ENCODE measurements at regions not wholly inside any gene's neighbourhood (a gene's known extent, or its start where the extent isn't known, plus 50 kb on each side); places are given as distances from the start of the nearest gene placed in this dataset.

DNA sequence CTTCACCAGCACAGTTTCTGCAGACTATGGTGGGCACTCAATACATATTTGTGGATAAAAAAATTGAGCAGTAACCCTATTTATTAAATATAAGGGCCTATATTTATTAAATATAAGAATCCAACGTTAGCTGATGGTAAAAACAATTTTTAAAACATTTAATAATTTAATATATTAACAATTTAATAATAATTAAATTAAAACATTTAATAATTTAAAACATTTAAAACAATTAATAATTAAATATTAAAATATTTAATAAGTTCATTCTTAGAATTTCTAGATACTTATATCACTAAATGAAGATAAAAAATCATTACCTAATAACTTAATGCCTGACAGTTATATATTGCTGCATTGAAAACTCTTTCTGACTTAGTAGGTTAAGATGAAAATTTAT, 880.2 kb upstream of the EPHA6 start:
- TF ChIP-seq ELF4 (IDR thresholded peaks at IDR 0.05) (no peak), LEF1 (IDR thresholded peaks at IDR 0.05; ENCODE audit: borderline replicate concordance) (no peak), CTBP1 (IDR thresholded peaks at IDR 0.05; ENCODE audit: borderline replicate concordance) (no peak), ARNT (IDR thresholded peaks at IDR 0.05) (no peak), NFRKB (IDR thresholded peaks at IDR 0.05) (no peak), TARDBP (IDR thresholded peaks at IDR 0.05) (no peak), BHLHE40 (IDR thresholded peaks at IDR 0.05; ENCODE audit: borderline replicate concordance) (no peak)
- TF ChIP-seq, protein P1, sequence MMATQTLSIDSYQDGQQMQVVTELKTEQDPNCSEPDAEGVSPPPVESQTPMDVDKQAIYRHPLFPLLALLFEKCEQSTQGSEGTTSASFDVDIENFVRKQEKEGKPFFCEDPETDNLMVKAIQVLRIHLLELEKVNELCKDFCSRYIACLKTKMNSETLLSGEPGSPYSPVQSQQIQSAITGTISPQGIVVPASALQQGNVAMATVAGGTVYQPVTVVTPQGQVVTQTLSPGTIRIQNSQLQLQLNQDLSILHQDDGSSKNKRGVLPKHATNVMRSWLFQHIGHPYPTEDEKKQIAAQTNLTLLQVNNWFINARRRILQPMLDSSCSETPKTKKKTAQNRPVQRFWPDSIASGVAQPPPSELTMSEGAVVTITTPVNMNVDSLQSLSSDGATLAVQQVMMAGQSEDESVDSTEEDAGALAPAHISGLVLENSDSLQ (IDR thresholded peaks at IDR 0.05), result no peak
- no peak for DNase-seq (ENCODE audit: extremely low spot score)
- POLR2A ChIA-PET, result no interaction called here
- CTCF ChIA-PET, result no interaction called here

DNA sequence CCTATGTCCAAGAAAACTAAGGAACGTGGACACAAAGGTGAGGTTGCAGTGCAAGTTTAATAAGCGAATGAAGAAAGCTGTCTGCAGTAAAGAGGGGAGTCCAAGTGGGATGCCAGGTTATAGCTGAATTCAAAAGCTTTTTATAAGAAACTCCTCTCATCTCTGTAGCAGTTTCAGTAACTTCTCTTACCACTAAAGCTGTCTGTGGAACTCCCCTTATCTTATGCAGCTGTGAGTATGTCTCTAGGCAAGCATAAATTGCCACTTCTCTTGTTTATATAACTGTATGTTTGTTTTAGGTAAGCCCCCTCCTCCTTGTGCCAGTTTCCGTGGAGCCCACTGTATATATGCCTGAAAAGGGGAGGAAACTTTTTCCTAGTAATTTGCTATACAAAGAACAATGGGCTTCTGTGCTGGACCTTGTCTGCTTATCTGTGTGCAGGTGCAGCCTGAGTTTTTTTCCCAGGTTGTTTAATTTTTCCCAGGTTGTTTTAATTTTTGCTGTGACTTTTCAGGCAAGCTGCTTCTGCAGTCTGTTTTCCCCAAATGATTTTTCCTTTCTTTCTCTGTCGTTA, 875.1 kb upstream of the EPHA6 start:
- TF ChIP-seq L3MBTL2 (conservative IDR thresholded peaks at IDR 0.05) (no peak), SP1 (IDR thresholded peaks at IDR 0.05) (no peak), SUZ12 (IDR thresholded peaks at IDR 0.05) (no peak), FOXM1 (IDR thresholded peaks at IDR 0.05; ENCODE audit: borderline replicate concordance) (no peak), FOXA1 (IDR thresholded peaks at IDR 0.05) (no peak)
- POLR2A ChIA-PET, result no interaction called here
- no peak for DNase-seq (ENCODE audit: extremely low spot score)
- CTCF ChIA-PET, result no interaction called here

DNA sequence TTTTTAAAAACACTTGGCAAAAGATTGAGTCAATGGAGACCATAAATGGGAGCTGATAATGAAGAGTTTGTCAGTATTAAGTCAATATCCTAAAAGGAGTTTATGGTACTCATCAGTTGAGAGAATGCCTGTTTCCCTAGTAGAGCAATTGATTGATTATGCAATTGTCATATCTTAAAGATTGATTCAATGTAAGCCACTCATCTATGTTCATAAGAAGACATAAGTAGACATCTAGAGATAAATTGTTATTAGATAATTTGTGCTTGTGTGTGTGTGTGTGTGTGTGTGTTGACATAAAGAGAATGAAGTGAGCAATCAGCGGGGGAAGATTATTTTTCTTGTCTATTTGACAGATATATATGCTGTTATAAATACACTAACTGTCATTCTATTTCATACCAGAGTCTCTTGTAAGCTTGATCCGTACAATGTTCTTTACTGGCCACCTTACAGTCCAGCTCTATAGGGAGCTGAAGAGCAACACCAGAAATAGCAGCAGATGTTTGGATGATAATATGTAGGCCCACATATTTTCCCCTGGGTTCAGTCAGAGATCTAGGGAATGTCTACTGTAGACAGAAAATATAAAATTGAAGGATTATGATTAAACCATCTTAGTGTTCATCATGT, 848.6 kb upstream of the EPHA6 start:
- TF ChIP-seq NFRKB (IDR thresholded peaks at IDR 0.05), result no peak
- no peak for TF ChIP-seq ARNT (IDR thresholded peaks at IDR 0.05)
- no peak for TF ChIP-seq BHLHE40 (IDR thresholded peaks at IDR 0.05; ENCODE audit: borderline replicate concordance)
- TF ChIP-seq, protein P1 (IDR thresholded peaks at IDR 0.05), result no peak
- TF ChIP-seq SP1 (IDR thresholded peaks at IDR 0.05), result no peak
- TF ChIP-seq ELF4 (IDR thresholded peaks at IDR 0.05), result no peak
- no peak for TF ChIP-seq FOXK2 (IDR thresholded peaks at IDR 0.05)
- TF ChIP-seq L3MBTL2 (conservative IDR thresholded peaks at IDR 0.05), result no peak
- ChIA-PET CTCF (no interaction called here), POLR2A (no interaction called here)
- DNase-seq (ENCODE audit: extremely low spot score), result no peak

DNA sequence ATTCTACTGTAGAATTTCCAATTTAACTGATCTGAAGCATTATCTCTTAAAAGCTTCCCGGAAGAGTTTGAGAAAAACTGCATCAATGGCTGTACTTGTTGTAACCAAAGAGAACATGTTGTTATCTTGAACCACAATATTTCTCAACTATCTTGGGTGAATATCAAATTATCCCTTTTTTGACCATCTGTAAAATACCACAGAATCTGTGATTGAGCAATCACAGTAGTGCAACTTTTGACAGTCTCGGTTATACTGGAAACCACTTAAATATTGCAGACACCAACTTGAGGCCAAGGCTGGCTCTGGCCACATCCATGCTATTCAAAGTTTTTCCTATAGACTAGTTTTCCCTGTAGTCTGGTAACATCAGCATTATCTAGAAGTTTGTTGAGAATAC, 842.8 kb upstream of the EPHA6 start:
- ChIA-PET CTCF (no interaction called here), POLR2A (no interaction called here)
- TF ChIP-seq SP1 (IDR thresholded peaks at IDR 0.05), result no peak
- TF ChIP-seq SUZ12 (IDR thresholded peaks at IDR 0.05), result no peak
- TF ChIP-seq HDGF (IDR thresholded peaks at IDR 0.05; ENCODE audit: borderline replicate concordance), result no peak
- no peak for TF ChIP-seq NFRKB (IDR thresholded peaks at IDR 0.05)
- no peak for TF ChIP-seq FOXK2 (IDR thresholded peaks at IDR 0.05)
- no peak for TF ChIP-seq ZNF384 (IDR thresholded peaks at IDR 0.05)
- TF ChIP-seq ELF4 (IDR thresholded peaks at IDR 0.05), result no peak
- TF ChIP-seq, protein P1 (IDR thresholded peaks at IDR 0.05), result no peak
- TF ChIP-seq L3MBTL2 (conservative IDR thresholded peaks at IDR 0.05), result no peak
- no peak for TF ChIP-seq TARDBP (IDR thresholded peaks at IDR 0.05)
- no peak for TF ChIP-seq ARNT (IDR thresholded peaks at IDR 0.05)
- no peak for DNase-seq (ENCODE audit: extremely low spot score)

DNA sequence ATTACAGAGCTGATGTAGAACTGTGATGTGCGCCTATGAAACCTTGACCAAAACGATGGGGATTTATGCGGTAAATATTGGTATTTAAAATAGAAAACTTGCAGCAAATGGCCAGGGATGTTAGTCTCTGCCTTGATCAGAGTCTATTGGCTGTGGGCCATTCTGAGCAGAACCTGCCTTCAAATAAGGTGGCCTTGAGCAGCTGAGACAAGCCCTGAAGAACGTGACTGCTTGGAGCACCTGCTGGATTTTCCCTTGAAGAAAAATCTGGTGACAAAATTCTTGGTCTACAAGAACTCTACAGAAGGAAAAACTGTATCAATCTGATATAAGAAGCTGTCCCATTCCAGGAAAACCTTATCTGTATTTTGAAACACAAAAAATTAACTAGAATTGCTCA, 820.1 kb upstream of the EPHA6 start:
- POLR2A ChIA-PET, result no interaction called here

More for the DNA sequence above, 820.1 kb upstream of the EPHA6 start:
- DNase-seq (ENCODE audit: extremely low spot score), result no peak
- TF ChIP-seq, protein P1 (IDR thresholded peaks at IDR 0.05), result no peak
- no peak for TF ChIP-seq FOXK2 (IDR thresholded peaks at IDR 0.05)
- no peak for TF ChIP-seq BHLHE40 (IDR thresholded peaks at IDR 0.05; ENCODE audit: borderline replicate concordance)
- no peak for TF ChIP-seq CTBP1 (IDR thresholded peaks at IDR 0.05; ENCODE audit: borderline replicate concordance)
- TF ChIP-seq NFRKB (IDR thresholded peaks at IDR 0.05), result no peak
- TF ChIP-seq SUZ12 (IDR thresholded peaks at IDR 0.05), result no peak
- no peak for TF ChIP-seq ARNT (IDR thresholded peaks at IDR 0.05)
- no peak for TF ChIP-seq FOXM1 (IDR thresholded peaks at IDR 0.05; ENCODE audit: borderline replicate concordance)
- no peak for TF ChIP-seq HDGF (IDR thresholded peaks at IDR 0.05; ENCODE audit: borderline replicate concordance)
- no peak for TF ChIP-seq ZNF384 (IDR thresholded peaks at IDR 0.05)
- no peak for TF ChIP-seq SP1 (IDR thresholded peaks at IDR 0.05)
- no peak for TF ChIP-seq FOXA1 (IDR thresholded peaks at IDR 0.05)
- no peak for TF ChIP-seq LEF1 (IDR thresholded peaks at IDR 0.05; ENCODE audit: borderline replicate concordance)
- no peak for TF ChIP-seq L3MBTL2 (conservative IDR thresholded peaks at IDR 0.05)
- TF ChIP-seq TARDBP (IDR thresholded peaks at IDR 0.05), result no peak
- no peak for TF ChIP-seq ELF4 (IDR thresholded peaks at IDR 0.05)
- CTCF ChIA-PET, result interaction anchor here (0.6 kb wide), 1 partner anchor 451 kb away, joined by 3 read pairs; no protein-coding TSS in a partner anchor
